ENCODE measurements at regions not wholly inside any gene's neighbourhood (a gene's known extent, or its start where the extent isn't known, plus 50 kb on each side); places are given as distances from the start of the nearest gene placed in this dataset.

- TF ChIP-seq CTCF (IDR thresholded peaks at IDR 0.05) = no peak
- no peak for TF ChIP-seq ZFX (IDR thresholded peaks at IDR 0.05; ENCODE audit: borderline replicate concordance)
Measured at GRCh38 chr1:95503278-95504030, 269.4 kb downstream of the RWDD3 start.
